Natural killer cell treated with Interleukin-12 subunit alpha and Interleukin-12 subunit beta and Interleukin-15 and Interleukin-18, amount 100 ng/mL, for 72 hours (primary cell): ENCODE measurements at regions not wholly inside any gene's neighbourhood (a gene's known extent, or its start where the extent isn't known, plus 50 kb on each side); places are given as distances from the start of the nearest gene placed in this dataset.
"Not testable (repeated sequence)": the region's sequence is repeated elsewhere in the genome, so short reads cannot be mapped to it uniquely, and the experiment has no call there.

Source experiments
- ATAC-seq, 2 donors: fragments of 150-1000 bp; cut with Tn5 transposase in 1 of 2; sonication (Bioruptor Pico), chemical (Tn5 transposase) in 1 of 2; 2 replicates each; pipeline ENCODE4 v1.10.0; 2021
- DNase-seq: peaks from one replicate; pipeline ENCODE4 v3.0.0; 2022; ENCODE audit warnings: low spot score
- H3K27ac Mint-ChIP-seq, 2 donors: 1 replicate in 1 of 2; 2 replicates in 1 of 2; pipeline ENCODE4 v1.8.0; 2022; ENCODE audit warnings: mixed read lengths in 2 of 2, mild to moderate bottlenecking in 1 of 2, moderate library complexity in 1 of 2
- H3K27me3 Mint-ChIP-seq, 2 donors: 1 replicate in 1 of 2; 2 replicates in 1 of 2; pipeline ENCODE4 v1.8.0; 2022; ENCODE audit warnings: mixed read lengths in 2 of 2
- H3K36me3 Mint-ChIP-seq: one replicate; pipeline ENCODE4 v1.8.0; 2022; ENCODE audit warnings: mixed read lengths
- H3K4me1 Mint-ChIP-seq, 2 donors: 1 replicate in 1 of 2; 2 replicates in 1 of 2; pipeline ENCODE4 v1.8.0; 2022; ENCODE audit warnings: low read depth in 2 of 2, mixed read lengths in 2 of 2, mild to moderate bottlenecking in 1 of 2
- H3K4me3 Mint-ChIP-seq: one replicate; pipeline ENCODE4 v1.8.0; 2022; ENCODE audit warnings: mixed read lengths
- H3K9me3 Mint-ChIP-seq: 2 replicates; pipeline ENCODE4 v1.8.0; 2022; ENCODE audit warnings: mixed read lengths

- no peaks in the 10 kb centered on the region for H3K36me3 Mint-ChIP-seq
- no peak overlapping the region for H3K4me3 Mint-ChIP-seq
- ATAC-seq = no peak
- H3K27me3 Mint-ChIP-seq = no peaks in the 10 kb centered on the region
- DNase-seq = no peak
- H3K4me1 Mint-ChIP-seq = no peaks in the 10 kb centered on the region
- H3K9me3 Mint-ChIP-seq = peaks cover 7% of the 10 kb centered on the region
- no peak overlapping the region for H3K27ac Mint-ChIP-seq
Measured at GRCh38 chr2:35538796-35539195, 816.8 kb upstream of the CRIM1 start.

DNA sequence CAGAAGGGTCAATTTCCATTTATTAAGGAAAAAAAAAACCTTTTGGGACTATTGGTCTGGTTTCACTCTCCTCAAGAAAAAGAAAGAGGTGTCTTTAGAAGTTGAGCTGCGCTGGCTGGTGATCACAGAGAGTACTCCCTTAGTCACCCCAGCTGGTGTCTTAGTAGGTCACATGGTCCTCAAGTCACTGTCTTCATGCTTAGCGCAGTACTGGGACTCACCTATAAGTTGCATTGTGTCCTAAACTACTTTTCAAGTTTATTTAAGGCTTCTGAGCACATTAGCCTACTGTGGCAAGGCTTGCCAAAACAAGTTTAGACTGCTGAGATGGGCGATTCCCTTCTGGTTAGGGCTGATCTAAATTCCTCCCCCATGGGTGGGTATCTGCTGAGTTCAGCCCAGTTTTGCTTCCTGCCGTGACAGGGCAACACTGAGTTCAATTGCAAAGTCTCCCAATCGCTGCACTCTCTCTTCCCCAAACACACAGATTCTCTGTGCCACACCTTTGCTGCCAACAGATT, 824.9 kb upstream of the CRIM1 start:
- H3K27ac Mint-ChIP-seq = no peak overlapping the region
- ATAC-seq (no peak), DNase-seq (no peak)
- no peak overlapping the region for H3K4me3 Mint-ChIP-seq
- no peaks in the 10 kb centered on the region for H3K27me3 Mint-ChIP-seq
- H3K9me3 Mint-ChIP-seq = peaks cover 18% of the 10 kb centered on the region
- no peaks in the 10 kb centered on the region for H3K4me1 Mint-ChIP-seq
- H3K36me3 Mint-ChIP-seq = peaks cover 3% of the 10 kb centered on the region

GRCh38 chr2:35526741-35527140, 828.8 kb upstream of the CRIM1 start:
- Mint-ChIP-seq H3K4me1 (no peaks in the 10 kb centered on the region), H3K9me3 (peaks cover 23% of the 10 kb centered on the region), H3K27me3 (no peaks in the 10 kb centered on the region), H3K4me3 (no peak overlapping the region), H3K27ac (no peak overlapping the region), H3K36me3 (peaks cover 5% of the 10 kb centered on the region)
- DNase-seq (no peak), ATAC-seq (no peak)

GRCh38 chr2:35522450-35522849, 833.1 kb upstream of the CRIM1 start:
- Mint-ChIP-seq H3K36me3 (peaks cover 5% of the 10 kb centered on the region), H3K27ac (no peak overlapping the region), H3K4me1 (no peaks in the 10 kb centered on the region), H3K9me3 (peaks cover 13% of the 10 kb centered on the region), H3K27me3 (no peaks in the 10 kb centered on the region), H3K4me3 (no peak overlapping the region)
- DNase-seq (no peak), ATAC-seq (no peak)

DNA sequence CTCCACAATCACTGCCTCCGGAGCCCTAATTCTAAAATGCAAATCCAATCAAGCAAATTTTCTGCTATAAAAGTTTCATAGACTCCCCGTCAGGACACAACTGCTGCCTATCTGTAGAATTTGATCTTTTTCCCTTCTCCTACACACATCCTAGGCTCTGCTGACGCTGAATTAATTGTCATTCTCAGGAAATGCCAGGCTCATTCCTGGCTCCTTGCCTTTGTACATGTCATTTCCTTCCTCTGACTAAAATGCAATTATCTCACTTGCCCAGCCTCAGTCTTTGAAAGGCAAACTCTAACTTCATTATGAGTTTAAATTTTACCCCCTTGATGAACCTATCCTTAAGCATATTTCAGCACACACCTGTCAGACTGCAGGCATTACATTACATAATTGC, 844.9 kb upstream of the CRIM1 start:
- no peak overlapping the region for H3K4me3 Mint-ChIP-seq
- no peak overlapping the region for H3K27ac Mint-ChIP-seq
- no peaks in the 10 kb centered on the region for H3K4me1 Mint-ChIP-seq
- no peaks in the 10 kb centered on the region for H3K27me3 Mint-ChIP-seq
- peaks cover 35% of the 10 kb centered on the region for H3K9me3 Mint-ChIP-seq
- no peak for DNase-seq
- no peaks in the 10 kb centered on the region for H3K36me3 Mint-ChIP-seq
- no peak for ATAC-seq

- H3K4me1 Mint-ChIP-seq = no peaks in the 10 kb centered on the region
- no peak for DNase-seq
- no peak overlapping the region for H3K4me3 Mint-ChIP-seq
- no peak for ATAC-seq
- H3K9me3 Mint-ChIP-seq = peaks cover 28% of the 10 kb centered on the region
- H3K36me3 Mint-ChIP-seq = no peaks in the 10 kb centered on the region
- no peak overlapping the region for H3K27ac Mint-ChIP-seq
- no peaks in the 10 kb centered on the region for H3K27me3 Mint-ChIP-seq
Measured at GRCh38 chr2:35508601-35509000, 847.0 kb upstream of the CRIM1 start.

DNA sequence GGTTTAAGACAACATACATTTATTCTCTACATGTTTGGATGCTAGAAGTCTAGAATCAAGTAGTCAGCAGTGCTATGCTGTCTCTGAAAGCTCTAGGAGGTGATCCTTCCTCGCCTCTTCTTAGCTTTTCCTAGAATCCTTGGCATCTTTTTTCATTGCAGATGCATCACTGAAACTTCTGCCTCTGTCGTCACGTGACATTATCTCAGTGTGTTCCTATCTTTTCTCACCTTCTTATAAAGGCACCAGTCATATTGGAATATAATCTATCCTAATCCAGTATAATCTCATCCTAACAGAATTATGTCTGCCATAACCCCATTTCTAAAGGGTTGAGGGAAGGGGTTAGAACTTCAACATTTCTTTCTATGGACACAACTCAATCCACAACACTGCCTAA, 851.2 kb upstream of the CRIM1 start:
- no peak for ATAC-seq

DNA sequence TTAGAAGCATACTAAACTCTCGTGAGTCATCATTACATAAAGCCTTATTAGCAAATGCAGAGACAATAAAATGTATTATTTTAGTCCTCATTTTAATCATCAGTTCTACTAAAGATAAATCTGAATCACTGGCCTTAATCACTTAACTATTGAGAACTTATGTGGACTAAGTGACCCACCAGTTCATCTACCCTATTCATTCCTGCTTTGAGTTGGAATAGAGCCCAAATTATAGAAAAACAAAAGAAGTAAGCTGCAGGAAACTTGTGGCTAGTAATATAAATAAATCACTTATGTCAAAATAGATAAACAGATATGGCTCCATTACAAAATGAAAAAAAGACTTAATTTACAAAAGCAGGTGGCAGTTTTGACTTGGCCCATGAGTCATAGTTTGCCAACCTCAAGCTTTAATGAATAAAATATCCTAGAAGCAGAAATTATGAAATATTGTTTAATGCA, 851.8 kb upstream of the CRIM1 start:
- Mint-ChIP-seq H3K4me1 (no peaks in the 10 kb centered on the region), H3K9me3 (peaks cover 5% of the 10 kb centered on the region), H3K4me3 (no peak overlapping the region), H3K27ac (no peak overlapping the region), H3K36me3 (no peaks in the 10 kb centered on the region), H3K27me3 (no peaks in the 10 kb centered on the region)
- DNase-seq = no peak
- ATAC-seq = no peak

More for the DNA sequence above, 851.2 kb upstream of the CRIM1 start:
- H3K9me3 Mint-ChIP-seq = peaks cover 6% of the 10 kb centered on the region
- H3K36me3 Mint-ChIP-seq = no peaks in the 10 kb centered on the region
- no peaks in the 10 kb centered on the region for H3K4me1 Mint-ChIP-seq
- no peaks in the 10 kb centered on the region for H3K27me3 Mint-ChIP-seq
- no peak overlapping the region for H3K4me3 Mint-ChIP-seq
- DNase-seq = no peak
- H3K27ac Mint-ChIP-seq = no peak overlapping the region

- no peak overlapping the region for H3K4me3 Mint-ChIP-seq
Measured at GRCh38 chr2:35503311-35503710, 852.3 kb upstream of the CRIM1 start.

GRCh38 chr2:35501076-35501475, 854.5 kb upstream of the CRIM1 start:
- peaks cover 5% of the 10 kb centered on the region for H3K9me3 Mint-ChIP-seq

More at GRCh38 chr2:35503311-35503710, 852.3 kb upstream of the CRIM1 start:
- H3K4me1 Mint-ChIP-seq = no peaks in the 10 kb centered on the region
- no peak overlapping the region for H3K27ac Mint-ChIP-seq
- ATAC-seq (no peak), DNase-seq (no peak)
- no peaks in the 10 kb centered on the region for H3K36me3 Mint-ChIP-seq
- peaks cover 5% of the 10 kb centered on the region for H3K9me3 Mint-ChIP-seq
- no peaks in the 10 kb centered on the region for H3K27me3 Mint-ChIP-seq

GRCh38 chr2:35496022-35496421, 859.6 kb upstream of the CRIM1 start:
- H3K9me3 Mint-ChIP-seq = peaks cover 3% of the 10 kb centered on the region
- no peak overlapping the region for H3K27ac Mint-ChIP-seq

More at GRCh38 chr2:35501076-35501475, 854.5 kb upstream of the CRIM1 start:
- ATAC-seq (no peak), DNase-seq (no peak)
- no peaks in the 10 kb centered on the region for H3K36me3 Mint-ChIP-seq
- H3K4me1 Mint-ChIP-seq = no peaks in the 10 kb centered on the region
- H3K27ac Mint-ChIP-seq = no peak overlapping the region
- no peak overlapping the region for H3K4me3 Mint-ChIP-seq
- no peaks in the 10 kb centered on the region for H3K27me3 Mint-ChIP-seq

GRCh38 chr2:35495182-35495581, 860.4 kb upstream of the CRIM1 start:
- H3K4me3 Mint-ChIP-seq = no peak overlapping the region
- ATAC-seq (no peak), DNase-seq (no peak)
- no peaks in the 10 kb centered on the region for H3K27me3 Mint-ChIP-seq
- H3K36me3 Mint-ChIP-seq = no peaks in the 10 kb centered on the region
- H3K27ac Mint-ChIP-seq = no peak overlapping the region
- H3K9me3 Mint-ChIP-seq = peaks cover 3% of the 10 kb centered on the region
- no peaks in the 10 kb centered on the region for H3K4me1 Mint-ChIP-seq

More at GRCh38 chr2:35496022-35496421, 859.6 kb upstream of the CRIM1 start:
- ATAC-seq = no peak
- no peak overlapping the region for H3K4me3 Mint-ChIP-seq
- DNase-seq = no peak
- H3K36me3 Mint-ChIP-seq = no peaks in the 10 kb centered on the region
- no peaks in the 10 kb centered on the region for H3K4me1 Mint-ChIP-seq
- no peaks in the 10 kb centered on the region for H3K27me3 Mint-ChIP-seq

- peaks cover 23% of the 10 kb centered on the region for H3K9me3 Mint-ChIP-seq
- not testable (repeated sequence) for DNase-seq, H3K36me3 Mint-ChIP-seq, H3K27ac Mint-ChIP-seq, H3K27me3 Mint-ChIP-seq, H3K4me3 Mint-ChIP-seq, H3K4me1 Mint-ChIP-seq, ATAC-seq
Measured at GRCh38 chr2:35478121-35478520, 877.5 kb upstream of the CRIM1 start.

DNA sequence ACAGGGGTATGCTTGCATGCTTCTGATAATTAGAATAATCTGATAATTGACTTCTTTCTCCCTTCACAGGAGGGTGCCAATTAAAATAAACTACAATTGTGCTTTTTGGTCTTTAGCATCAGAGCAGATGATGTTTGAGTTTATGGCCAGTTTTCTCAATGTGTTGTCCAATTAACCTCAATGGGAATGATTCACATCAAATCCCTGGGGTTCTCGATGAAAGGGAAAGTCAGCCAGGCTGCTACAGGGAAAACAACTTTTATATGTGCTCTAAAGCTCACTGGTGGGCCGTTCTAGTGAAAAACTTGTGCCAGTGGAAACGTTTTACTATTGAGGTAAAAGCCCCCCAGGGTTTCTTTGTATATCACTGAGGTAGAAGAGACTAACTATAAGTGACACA, 887.3 kb upstream of the CRIM1 start:
- no peaks in the 10 kb centered on the region for H3K36me3 Mint-ChIP-seq
- peaks cover 3% of the 10 kb centered on the region for H3K9me3 Mint-ChIP-seq
- H3K27ac Mint-ChIP-seq = no peak overlapping the region
- DNase-seq (no peak), ATAC-seq (no peak)
- H3K4me1 Mint-ChIP-seq = no peaks in the 10 kb centered on the region
- H3K4me3 Mint-ChIP-seq = no peak overlapping the region
- no peaks in the 10 kb centered on the region for H3K27me3 Mint-ChIP-seq
